Fibroblast of skin of left quadriceps (primary cell): ENCODE measurements at regions not wholly inside any gene's neighbourhood (a gene's known extent, or its start where the extent isn't known, plus 50 kb on each side); places are given as distances from the start of the nearest gene placed in this dataset.

Experiments
- DNase-seq, 2 experiments: peaks; one replicate each; pipeline ENCODE4 v3.0.0-alpha.2; 2013; ENCODE audit warnings: low read depth in 2 of 2

DNA sequence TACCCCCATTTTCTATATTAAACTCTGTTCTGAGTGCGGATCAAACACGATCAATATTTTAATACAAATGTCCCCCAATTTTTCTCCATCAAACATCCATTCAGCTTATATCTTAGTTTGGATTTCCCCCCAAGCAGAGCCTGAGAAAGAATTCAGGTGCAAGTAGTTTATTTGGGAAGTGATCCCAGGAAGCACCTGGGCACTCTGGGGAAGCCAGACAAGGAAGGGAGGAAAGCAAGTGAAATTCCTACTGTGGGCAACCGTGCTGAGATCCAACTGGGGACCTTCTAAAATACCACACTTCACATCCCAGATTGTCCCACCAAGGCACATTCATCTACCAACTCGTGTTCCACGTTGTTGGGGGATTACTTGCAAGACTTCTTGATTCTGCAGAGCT, 323.4 kb upstream of the NBEA start:
- no peak for DNase-seq

GRCh38 chr13:34619326-34619725, 322.7 kb upstream of the NBEA start:
- DNase-seq: no peak

DNA sequence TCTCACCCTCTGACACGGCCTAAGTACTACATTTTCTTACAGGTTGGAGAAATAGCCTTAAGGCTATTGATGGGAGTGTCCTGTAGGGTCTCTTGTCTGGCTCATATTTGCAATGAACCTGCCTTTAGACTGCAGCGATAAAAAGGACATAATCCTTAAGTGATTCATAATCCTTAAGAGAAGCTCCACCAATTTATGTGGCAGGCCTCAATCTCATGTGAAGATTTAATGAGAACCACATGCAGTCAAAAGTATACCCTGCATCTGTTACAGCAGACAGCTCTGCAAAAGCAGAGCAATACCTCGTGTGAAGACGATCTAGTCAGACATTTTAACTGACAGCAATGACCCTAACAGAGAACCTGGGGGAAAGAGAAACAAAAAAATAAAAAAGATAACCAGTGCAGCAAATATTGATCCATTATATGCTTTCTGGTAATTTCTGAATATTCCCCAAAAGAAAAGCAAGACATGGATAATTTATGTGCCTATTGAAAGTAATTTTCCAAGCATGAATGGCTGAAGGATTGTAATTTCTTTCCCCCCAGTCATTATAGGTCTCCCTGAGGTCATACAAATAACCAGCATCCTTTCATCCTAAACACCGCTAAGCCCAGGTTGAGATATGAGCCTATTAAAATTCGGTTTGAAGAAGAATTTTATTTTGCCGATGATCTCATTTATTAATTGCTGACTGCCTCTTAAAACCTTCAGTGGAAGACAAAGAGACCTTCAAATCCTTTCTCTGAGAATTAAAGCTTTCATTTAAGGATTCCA, 321.8 kb upstream of the NBEA start:
- peak; percentile 4 to 20 for DNase-seq

- no peak for DNase-seq
Observed at GRCh38 chr13:34620862-34621261, 321.2 kb upstream of the NBEA start.

DNA sequence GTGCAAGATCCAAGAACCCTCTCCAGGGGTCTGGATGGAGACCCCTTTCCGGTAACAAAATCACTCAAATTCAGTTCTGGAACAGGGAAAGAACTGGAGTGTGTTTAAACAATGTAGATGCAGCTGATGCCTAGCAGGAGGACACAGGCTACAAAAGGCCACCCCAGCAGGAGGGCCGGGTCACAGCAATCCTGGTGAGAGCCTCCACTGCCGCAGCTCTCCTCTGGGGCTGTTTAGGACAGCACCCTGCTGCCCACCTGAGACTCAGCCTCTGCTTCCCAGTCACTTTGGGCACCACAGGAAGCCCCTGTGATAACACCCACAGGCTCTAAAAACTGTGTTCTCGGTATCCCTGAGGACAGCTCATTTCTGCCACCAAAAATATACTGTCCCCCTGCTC, 318.7 kb upstream of the NBEA start:
- DNase-seq: no peak

GRCh38 chr13:34627509-34628208, 314.4 kb upstream of the NBEA start:
- DNase-seq: no peak

- no peak for DNase-seq
Observed at GRCh38 chr13:34628209-34628682, 313.8 kb upstream of the NBEA start.

- DNase-seq: no peak
Observed at GRCh38 chr13:34634448-34634847, 307.6 kb upstream of the NBEA start.

DNA sequence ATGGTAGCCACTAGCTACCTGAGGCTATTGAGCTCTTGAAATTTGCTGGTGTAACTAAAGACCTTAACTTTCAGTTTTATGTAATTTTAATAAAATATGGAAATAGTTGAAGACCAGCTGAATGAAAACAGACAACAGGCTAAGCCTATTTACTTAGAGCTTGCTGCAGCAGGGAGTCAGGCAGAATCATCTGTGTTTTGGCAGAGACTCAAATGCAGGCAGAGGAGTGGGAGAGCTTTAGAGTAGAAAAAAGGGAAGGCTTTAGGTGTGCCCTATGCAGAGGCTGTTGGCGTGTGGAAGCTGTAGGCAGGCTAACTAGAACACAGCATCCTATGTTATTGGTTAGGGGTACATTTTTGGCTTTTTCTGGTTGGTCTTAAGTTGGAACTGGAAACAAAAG, 304.9 kb upstream of the NBEA start:
- no peak for DNase-seq

DNA sequence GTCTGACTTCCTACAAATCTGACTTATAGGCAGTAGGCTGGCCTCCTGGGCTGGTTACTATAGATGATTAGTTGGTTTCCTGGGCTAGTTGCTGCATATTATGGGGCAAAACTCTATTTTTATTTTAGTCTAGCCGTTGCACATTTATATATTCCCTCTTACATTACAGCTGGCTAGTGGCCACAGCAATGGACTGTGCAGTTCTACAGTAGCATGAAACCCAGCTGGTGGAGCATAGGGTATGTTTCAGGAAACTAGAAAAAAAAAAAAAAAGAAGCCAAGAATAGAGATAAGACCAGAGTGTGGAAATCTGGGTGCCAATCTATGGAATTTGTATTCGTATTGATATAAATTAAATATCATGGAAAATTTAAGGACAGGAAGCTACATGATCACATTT, 304.4 kb upstream of the NBEA start:
- no peak for DNase-seq

DNA sequence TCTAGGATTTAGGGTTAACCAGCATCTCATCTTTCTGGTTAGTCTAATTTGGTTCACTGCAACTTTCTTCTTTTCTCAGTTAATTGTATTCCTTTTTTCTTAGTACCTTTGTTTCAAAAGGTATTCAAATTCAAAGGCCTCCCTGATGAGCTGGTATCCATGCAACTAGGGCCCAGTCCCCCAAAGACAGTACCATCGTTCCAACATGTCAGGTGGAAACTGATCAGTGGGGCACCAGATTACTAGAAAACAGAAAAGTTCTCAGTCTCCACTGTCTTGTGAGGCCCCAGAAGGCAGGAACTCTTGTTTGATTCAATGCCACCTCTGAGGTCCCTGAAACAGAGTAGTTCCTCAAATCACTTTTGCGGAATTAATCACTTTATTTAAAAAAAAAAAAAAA, 303.2 kb upstream of the NBEA start:
- DNase-seq: no peak

- no peak for DNase-seq
Observed at GRCh38 chr13:34640179-34640992, 301.7 kb upstream of the NBEA start.

GRCh38 chr13:34640993-34641330, 301.1 kb upstream of the NBEA start:
- DNase-seq: no peak

GRCh38 chr13:34647379-34648150, 294.5 kb upstream of the NBEA start:
- no peak for DNase-seq

DNA sequence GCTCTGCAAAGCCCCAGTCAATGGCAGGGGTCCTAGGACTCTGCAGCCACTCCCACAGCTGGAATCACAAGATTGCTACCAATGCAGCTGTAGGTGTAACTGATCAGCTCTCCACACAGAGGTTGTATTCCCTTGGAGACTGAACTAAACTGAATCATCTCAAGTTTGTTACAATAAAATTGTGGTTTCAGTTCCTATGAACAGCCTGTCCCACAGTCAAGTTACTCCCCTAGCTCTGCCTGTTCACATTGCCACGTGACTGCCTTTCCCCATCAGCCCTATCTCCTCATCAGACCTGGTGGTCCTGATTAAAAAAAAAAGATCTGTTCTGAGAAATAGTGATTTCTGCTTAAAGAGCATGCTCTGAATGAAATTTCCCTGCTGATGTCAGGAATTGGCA, 287.9 kb upstream of the NBEA start:
- peak; percentile 8 to 16 for DNase-seq

DNA sequence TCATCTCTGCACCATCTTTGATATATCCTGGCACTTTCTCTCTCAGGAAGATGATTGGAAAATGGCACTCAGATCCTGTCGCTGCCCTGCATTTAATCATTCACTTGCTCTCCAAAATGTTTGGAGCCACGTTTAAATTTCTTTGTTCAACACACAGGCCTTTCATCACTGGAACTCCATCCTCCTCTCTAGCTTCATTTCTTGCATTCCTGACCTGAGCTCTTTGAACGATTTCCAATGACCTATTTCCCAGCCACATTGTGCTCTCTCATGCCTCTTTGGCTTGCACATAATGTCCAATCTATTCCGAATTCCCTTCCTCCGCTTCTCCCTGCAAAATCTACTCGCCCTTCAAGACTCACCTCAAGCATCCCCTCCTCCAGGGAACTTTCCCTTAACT, 287.4 kb upstream of the NBEA start:
- DNase-seq: peak; percentile 20 to 26

- DNase-seq: no peak
Observed at GRCh38 chr13:34655554-34655953, 286.5 kb upstream of the NBEA start.

DNA sequence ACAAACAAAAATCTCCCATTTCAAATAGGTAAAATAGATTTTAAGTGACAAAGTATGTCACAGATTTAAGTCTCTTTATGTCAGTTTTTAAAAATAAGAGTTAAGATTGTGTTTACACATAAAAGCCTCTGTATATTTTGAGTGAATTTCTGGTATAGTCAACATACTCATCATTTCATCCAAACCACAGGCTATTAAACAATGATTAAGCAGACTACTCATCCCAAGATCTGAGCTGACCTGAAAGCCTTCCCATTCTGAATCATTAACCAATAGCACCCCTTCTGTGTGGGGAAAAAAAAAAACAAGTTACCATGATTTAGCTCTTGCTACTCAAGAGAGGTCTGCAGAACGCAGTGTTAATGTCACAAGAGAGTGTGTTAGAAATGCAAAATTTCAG, 284.4 kb upstream of the NBEA start:
- DNase-seq: peak; percentile 70 to 73

- DNase-seq: no peak
Observed at GRCh38 chr13:34667286-34668218, 274.5 kb upstream of the NBEA start.

DNA sequence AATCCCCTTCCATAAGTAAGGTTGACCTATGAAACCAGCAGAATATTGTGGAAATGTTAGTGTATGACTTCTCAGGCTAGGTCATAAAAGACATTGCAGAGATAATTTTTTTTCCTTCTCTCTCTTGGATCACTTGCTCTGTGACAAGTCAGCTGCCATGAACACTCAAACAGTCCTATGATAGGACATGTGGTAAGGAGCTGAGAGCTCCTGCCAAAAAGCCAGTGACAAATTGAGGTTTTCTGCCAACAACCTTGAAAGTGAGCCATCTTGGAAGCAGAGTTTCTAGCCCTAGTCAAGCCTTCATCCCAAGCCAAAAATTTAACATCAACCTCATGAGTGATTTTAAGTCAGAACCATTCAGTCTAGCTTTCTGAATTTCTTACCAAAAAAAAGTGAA, 270.9 kb upstream of the NBEA start:
- DNase-seq: no peak

- no peak for DNase-seq
Observed at GRCh38 chr13:34672631-34673030, 269.4 kb upstream of the NBEA start.
